SK-N-SH treated with all-trans-retinoic acid at 6 μM for 48 hours (cell line): ENCODE measurements at regions not wholly inside any gene's neighbourhood (a gene's known extent, or its start where the extent isn't known, plus 50 kb on each side); places are given as distances from the start of the nearest gene placed in this dataset.

ENCODE experiments used
- ATAC-seq: fragments of 200-7000 bp; cut with Tn5 transposase; 3 replicates; pipeline ENCODE4 v1.9.1; 2020; ENCODE audit warnings: mild to moderate bottlenecking, moderate library complexity
- CSDC2 ChIP-seq: fragments of 250-450 bp; sonication (Bioruptor Pico); IDR thresholded peaks from 2 replicates; pipeline ENCODE4 v1.5.0; 2020; ENCODE audit warnings: mild to moderate bottlenecking, moderate library complexity
- ESRRG ChIP-seq: fragments of 250-450 bp; sonication (Bioruptor Pico); IDR thresholded peaks from 2 replicates; pipeline ENCODE4 v1.6.1; 2021; ENCODE audit warnings: mild to moderate bottlenecking
- GLIS3 ChIP-seq: fragments of 250-450 bp; sonication (Bioruptor Pico); IDR thresholded peaks from 2 replicates; pipeline ENCODE4 v1.5.0; 2020; ENCODE audit warnings: mild to moderate bottlenecking, moderate library complexity
- ISL1 ChIP-seq: fragments of 250-450 bp; sonication (Bioruptor Pico); IDR thresholded peaks from 2 replicates; pipeline ENCODE4 v2.1.2; 2022; ENCODE audit warnings: mild to moderate bottlenecking, moderate library complexity
- OSR1 ChIP-seq: fragments of 250-450 bp; sonication (Bioruptor Pico); IDR thresholded peaks from 2 replicates; pipeline ENCODE4 v1.8.0; 2022; ENCODE audit warnings: moderate library complexity, mild to moderate bottlenecking, inconsistent platforms
- PATZ1 ChIP-seq: fragments of 250-450 bp; sonication (Bioruptor Pico); IDR thresholded peaks from 2 replicates; pipeline ENCODE4 v1.8.0; 2020; ENCODE audit warnings: mild to moderate bottlenecking, moderate library complexity, borderline replicate concordance
- PPARA ChIP-seq: fragments of 250-450 bp; sonication (Bioruptor Pico); IDR thresholded peaks from 2 replicates; pipeline ENCODE4 v1.5.0; 2020; ENCODE audit warnings: mild to moderate bottlenecking, borderline replicate concordance
- RARB ChIP-seq: fragments of 250-450 bp; sonication (Bioruptor Pico); IDR thresholded peaks from 2 replicates; pipeline ENCODE4 v1.8.0; 2021; ENCODE audit warnings: mild to moderate bottlenecking, moderate library complexity
- SNAI2 ChIP-seq: fragments of 250-450 bp; sonication (Bioruptor Pico); IDR thresholded peaks from 2 replicates; pipeline ENCODE4 v1.5.0; 2020; ENCODE audit warnings: mild to moderate bottlenecking, moderate library complexity
- TCF4 ChIP-seq: fragments of 250-450 bp; sonication (Bioruptor Pico); IDR thresholded peaks from 2 replicates; pipeline ENCODE4 v1.8.0; 2021; ENCODE audit warnings: mild to moderate bottlenecking, moderate library complexity, borderline replicate concordance
- TOX ChIP-seq: fragments of 250-450 bp; sonication (Bioruptor Pico); IDR thresholded peaks from 2 replicates; pipeline ENCODE4 v1.8.0; 2021; ENCODE audit warnings: mild to moderate bottlenecking, moderate library complexity, borderline replicate concordance
- ZC3H10 ChIP-seq: fragments of 250-450 bp; sonication (Bioruptor Pico); IDR thresholded peaks from 2 replicates; pipeline ENCODE4 v1.5.1; 2021; ENCODE audit warnings: mild to moderate bottlenecking, moderate library complexity
- ZFP3 ChIP-seq: fragments of 250-450 bp; sonication (Bioruptor Pico); IDR thresholded peaks from 2 replicates; pipeline ENCODE4 v1.5.0; 2020; ENCODE audit warnings: mild to moderate bottlenecking, moderate library complexity
- ZFP30 ChIP-seq: fragments of 450-650 bp; formaldehyde crosslinking; IDR thresholded peaks from 2 replicates; pipeline ENCODE4 v1.5.0; 2022; ENCODE audit warnings: mild to moderate bottlenecking, moderate library complexity
- ZNF565 ChIP-seq: fragments of 450-650 bp; formaldehyde crosslinking; conservative IDR thresholded peaks from 2 replicates; pipeline ENCODE4 v1.5.0; 2020; ENCODE audit warnings: low read depth, mild to moderate bottlenecking, moderate library complexity
- ZNF70 ChIP-seq: fragments of 450-650 bp; formaldehyde crosslinking; IDR thresholded peaks from 2 replicates; pipeline ENCODE4 v1.5.0; 2020; ENCODE audit warnings: mild to moderate bottlenecking, moderate library complexity
- ZNF8 ChIP-seq: fragments of 450-650 bp; formaldehyde crosslinking; IDR thresholded peaks from 2 replicates; pipeline ENCODE4 v1.5.0; 2020; ENCODE audit warnings: mild to moderate bottlenecking, moderate library complexity
- TF ChIP-seq, protein P1 (sequence below): fragments of 250-450 bp; sonication (Bioruptor Pico); IDR thresholded peaks from 2 replicates; pipeline ENCODE4 v1.5.1; 2021; ENCODE audit warnings: mild to moderate bottlenecking, moderate library complexity
- TF ChIP-seq, protein P2 (sequence below): fragments of 250-450 bp; sonication (Bioruptor Pico); IDR thresholded peaks from 2 replicates; pipeline ENCODE4 v1.5.0; 2020; ENCODE audit warnings: mild to moderate bottlenecking, moderate library complexity
- TF ChIP-seq, protein P3 (sequence below): fragments of 250-450 bp; sonication (Bioruptor Pico); IDR thresholded peaks from 2 replicates; pipeline ENCODE4 v1.8.0; 2021; ENCODE audit warnings: low read depth, mild to moderate bottlenecking, moderate library complexity, borderline replicate concordance
- TF ChIP-seq, protein P4 (sequence below): fragments of 250-450 bp; sonication (Bioruptor Pico); IDR thresholded peaks from 2 replicates; pipeline ENCODE4 v1.5.1; 2020; ENCODE audit warnings: low read depth, mild to moderate bottlenecking, moderate library complexity

- no peak for TF ChIP-seq ZNF70 (CRISPR knock-in tag)
- TF ChIP-seq SNAI2 (CRISPR knock-in tag) = no peak
- TF ChIP-seq CSDC2 = no peak
- TF ChIP-seq, protein P1, sequence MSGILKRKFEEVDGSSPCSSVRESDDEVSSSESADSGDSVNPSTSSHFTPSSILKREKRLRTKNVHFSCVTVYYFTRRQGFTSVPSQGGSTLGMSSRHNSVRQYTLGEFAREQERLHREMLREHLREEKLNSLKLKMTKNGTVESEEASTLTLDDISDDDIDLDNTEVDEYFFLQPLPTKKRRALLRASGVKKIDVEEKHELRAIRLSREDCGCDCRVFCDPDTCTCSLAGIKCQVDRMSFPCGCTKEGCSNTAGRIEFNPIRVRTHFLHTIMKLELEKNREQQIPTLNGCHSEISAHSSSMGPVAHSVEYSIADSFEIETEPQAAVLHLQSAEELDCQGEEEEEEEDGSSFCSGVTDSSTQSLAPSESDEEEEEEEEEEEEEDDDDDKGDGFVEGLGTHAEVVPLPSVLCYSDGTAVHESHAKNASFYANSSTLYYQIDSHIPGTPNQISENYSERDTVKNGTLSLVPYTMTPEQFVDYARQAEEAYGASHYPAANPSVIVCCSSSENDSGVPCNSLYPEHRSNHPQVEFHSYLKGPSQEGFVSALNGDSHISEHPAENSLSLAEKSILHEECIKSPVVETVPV (CRISPR knock-in tag) = no peak
- TF ChIP-seq OSR1 (CRISPR knock-in tag) = no peak
- TF ChIP-seq TCF4 = no peak
- TF ChIP-seq, protein P2, sequence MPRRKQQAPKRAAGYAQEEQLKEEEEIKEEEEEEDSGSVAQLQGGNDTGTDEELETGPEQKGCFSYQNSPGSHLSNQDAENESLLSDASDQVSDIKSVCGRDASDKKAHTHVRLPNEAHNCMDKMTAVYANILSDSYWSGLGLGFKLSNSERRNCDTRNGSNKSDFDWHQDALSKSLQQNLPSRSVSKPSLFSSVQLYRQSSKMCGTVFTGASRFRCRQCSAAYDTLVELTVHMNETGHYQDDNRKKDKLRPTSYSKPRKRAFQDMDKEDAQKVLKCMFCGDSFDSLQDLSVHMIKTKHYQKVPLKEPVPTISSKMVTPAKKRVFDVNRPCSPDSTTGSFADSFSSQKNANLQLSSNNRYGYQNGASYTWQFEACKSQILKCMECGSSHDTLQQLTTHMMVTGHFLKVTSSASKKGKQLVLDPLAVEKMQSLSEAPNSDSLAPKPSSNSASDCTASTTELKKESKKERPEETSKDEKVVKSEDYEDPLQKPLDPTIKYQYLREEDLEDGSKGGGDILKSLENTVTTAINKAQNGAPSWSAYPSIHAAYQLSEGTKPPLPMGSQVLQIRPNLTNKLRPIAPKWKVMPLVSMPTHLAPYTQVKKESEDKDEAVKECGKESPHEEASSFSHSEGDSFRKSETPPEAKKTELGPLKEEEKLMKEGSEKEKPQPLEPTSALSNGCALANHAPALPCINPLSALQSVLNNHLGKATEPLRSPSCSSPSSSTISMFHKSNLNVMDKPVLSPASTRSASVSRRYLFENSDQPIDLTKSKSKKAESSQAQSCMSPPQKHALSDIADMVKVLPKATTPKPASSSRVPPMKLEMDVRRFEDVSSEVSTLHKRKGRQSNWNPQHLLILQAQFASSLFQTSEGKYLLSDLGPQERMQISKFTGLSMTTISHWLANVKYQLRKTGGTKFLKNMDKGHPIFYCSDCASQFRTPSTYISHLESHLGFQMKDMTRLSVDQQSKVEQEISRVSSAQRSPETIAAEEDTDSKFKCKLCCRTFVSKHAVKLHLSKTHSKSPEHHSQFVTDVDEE (CRISPR knock-in tag) = no peak
- no peak for TF ChIP-seq ZNF8 (CRISPR knock-in tag)
- no peak for TF ChIP-seq ZC3H10 (CRISPR knock-in tag)
- TF ChIP-seq, protein P3, sequence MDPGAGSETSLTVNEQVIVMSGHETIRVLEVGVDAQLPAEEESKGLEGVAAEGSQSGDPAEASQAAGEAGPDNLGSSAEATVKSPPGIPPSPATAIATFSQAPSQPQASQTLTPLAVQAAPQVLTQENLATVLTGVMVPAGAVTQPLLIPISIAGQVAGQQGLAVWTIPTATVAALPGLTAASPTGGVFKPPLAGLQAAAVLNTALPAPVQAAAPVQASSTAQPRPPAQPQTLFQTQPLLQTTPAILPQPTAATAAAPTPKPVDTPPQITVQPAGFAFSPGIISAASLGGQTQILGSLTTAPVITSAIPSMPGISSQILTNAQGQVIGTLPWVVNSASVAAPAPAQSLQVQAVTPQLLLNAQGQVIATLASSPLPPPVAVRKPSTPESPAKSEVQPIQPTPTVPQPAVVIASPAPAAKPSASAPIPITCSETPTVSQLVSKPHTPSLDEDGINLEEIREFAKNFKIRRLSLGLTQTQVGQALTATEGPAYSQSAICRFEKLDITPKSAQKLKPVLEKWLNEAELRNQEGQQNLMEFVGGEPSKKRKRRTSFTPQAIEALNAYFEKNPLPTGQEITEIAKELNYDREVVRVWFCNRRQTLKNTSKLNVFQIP = no peak
- no peak for TF ChIP-seq TOX (CRISPR knock-in tag)
- ATAC-seq = no peak
These were observed 164.9 kb downstream of the DTHD1 start for GRCh38 chr4:36446275-36446674.

DNA sequence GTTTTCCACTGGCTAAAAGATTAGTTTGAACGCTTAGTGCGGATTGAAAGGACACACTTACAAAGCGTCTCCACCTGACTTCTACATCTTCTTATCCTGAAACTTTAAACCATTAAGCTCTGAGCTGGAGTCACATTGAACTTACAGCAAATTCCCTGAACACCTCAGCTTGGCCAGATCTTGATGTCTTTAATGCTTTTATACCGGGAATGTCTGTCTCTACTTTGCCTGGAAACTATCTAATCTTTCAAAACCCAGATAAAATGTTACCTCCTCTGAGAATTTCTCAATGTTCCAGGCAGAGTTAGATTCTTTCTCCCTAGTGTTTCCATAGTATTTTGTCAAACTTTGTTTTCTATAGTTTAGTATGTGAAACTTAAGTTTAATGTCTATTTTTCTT is 179.9 kb downstream of the DTHD1 start:
- ATAC-seq = no peak

More for the DNA sequence above, 179.9 kb downstream of the DTHD1 start:
- TF ChIP-seq ZNF8 (CRISPR knock-in tag) (no peak), ZNF70 (CRISPR knock-in tag) (no peak), ISL1 (CRISPR knock-in tag) (no peak), ESRRG (CRISPR knock-in tag) (no peak), TOX (CRISPR knock-in tag) (no peak), ZFP30 (no peak), TCF4 (no peak), RARB (no peak), OSR1 (CRISPR knock-in tag) (no peak), ZC3H10 (CRISPR knock-in tag) (no peak), SNAI2 (CRISPR knock-in tag) (no peak), ZFP3 (CRISPR knock-in tag) (no peak), GLIS3 (CRISPR knock-in tag) (no peak), PPARA (CRISPR knock-in tag) (no peak), PATZ1 (CRISPR knock-in tag) (no peak), ZNF565 (no peak)
- TF ChIP-seq, protein P4, sequence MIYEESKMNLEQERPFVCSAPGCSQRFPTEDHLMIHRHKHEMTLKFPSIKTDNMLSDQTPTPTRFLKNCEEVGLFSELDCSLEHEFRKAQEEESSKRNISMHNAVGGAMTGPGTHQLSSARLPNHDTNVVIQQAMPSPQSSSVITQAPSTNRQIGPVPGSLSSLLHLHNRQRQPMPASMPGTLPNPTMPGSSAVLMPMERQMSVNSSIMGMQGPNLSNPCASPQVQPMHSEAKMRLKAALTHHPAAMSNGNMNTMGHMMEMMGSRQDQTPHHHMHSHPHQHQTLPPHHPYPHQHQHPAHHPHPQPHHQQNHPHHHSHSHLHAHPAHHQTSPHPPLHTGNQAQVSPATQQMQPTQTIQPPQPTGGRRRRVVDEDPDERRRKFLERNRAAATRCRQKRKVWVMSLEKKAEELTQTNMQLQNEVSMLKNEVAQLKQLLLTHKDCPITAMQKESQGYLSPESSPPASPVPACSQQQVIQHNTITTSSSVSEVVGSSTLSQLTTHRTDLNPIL (CRISPR knock-in tag) = no peak
- TF ChIP-seq, protein P1 (CRISPR knock-in tag) = no peak
- TF ChIP-seq, protein P2 (CRISPR knock-in tag) = no peak
- TF ChIP-seq, protein P3 = no peak
